ENCODE measurements at regions not wholly inside any gene's neighbourhood (a gene's known extent, or its start where the extent isn't known, plus 50 kb on each side); places are given as distances from the start of the nearest gene placed in this dataset.

- TF ChIP-seq CTCF (conservative IDR thresholded peaks at IDR 0.05; ENCODE audit: low read length) (no peak), EZH2phosphoT487 (IDR thresholded peaks at IDR 0.05; ENCODE audit: borderline replicate concordance, low read depth, low read length) (no peak)
- Histone ChIP-seq H4K20me1 (ENCODE audit: insufficient read depth, low read length) (no peaks in the 10 kb centered on the region), H3K9me3 (ENCODE audit: low read length) (no peaks in the 10 kb centered on the region), H2AFZ (ENCODE audit: low read length) (no peak overlapping the region), H3K4me2 (ENCODE audit: low read length) (no peak overlapping the region), H3K9me2 (ENCODE audit: insufficient read depth, low read length) (no peaks in the 10 kb centered on the region), H3K4me3 (ENCODE audit: low read depth, low read length, poor library complexity, severe bottlenecking) (no peak overlapping the region), H3K4me1 (ENCODE audit: insufficient read depth, low read length, poor library complexity, severe bottlenecking) (no peaks in the 10 kb centered on the region), H3K27ac (ENCODE audit: low read depth, low read length, poor library complexity, severe bottlenecking) (no peak overlapping the region), H3K79me2 (ENCODE audit: insufficient read depth, low read depth, low read length) (no peaks in the 10 kb centered on the region), H3K36me3 (ENCODE audit: insufficient read depth, low read length) (no peaks in the 10 kb centered on the region)
- POLR2A ChIA-PET, result no interaction called here
- no peak for DNase-seq (ENCODE audit: low spot score)
- BruUV-seq (replicated peaks), result no TSS peak
- CTCF ChIA-PET (ENCODE audit: unreplicated experiment), result no interaction called here
- intact Hi-C loops (cut with micrococcal nuclease; ENCODE audit: unreplicated experiment), result no loop called here
Observed at GRCh38 chr13:105599477-105600037, 935.9 kb downstream of the EFNB2 start.

- CTCF ChIA-PET (ENCODE audit: unreplicated experiment), result no interaction called here
- Histone ChIP-seq H3K36me3 (ENCODE audit: insufficient read depth, low read length) (no peaks in the 10 kb centered on the region), H3K4me2 (ENCODE audit: low read length) (no peak overlapping the region), H4K20me1 (ENCODE audit: insufficient read depth, low read length) (no peaks in the 10 kb centered on the region), H3K79me2 (ENCODE audit: insufficient read depth, low read depth, low read length) (no peaks in the 10 kb centered on the region), H3K4me3 (ENCODE audit: low read depth, low read length, poor library complexity, severe bottlenecking) (no peak overlapping the region), H3K9me3 (ENCODE audit: low read length) (no peaks in the 10 kb centered on the region), H3K9me2 (ENCODE audit: insufficient read depth, low read length) (no peaks in the 10 kb centered on the region), H3K4me1 (ENCODE audit: insufficient read depth, low read length, poor library complexity, severe bottlenecking) (no peaks in the 10 kb centered on the region), H2AFZ (ENCODE audit: low read length) (no peak overlapping the region), H3K27ac (ENCODE audit: low read depth, low read length, poor library complexity, severe bottlenecking) (no peak overlapping the region)
- DNase-seq (ENCODE audit: low spot score), result no peak
- intact Hi-C loops (cut with micrococcal nuclease; ENCODE audit: unreplicated experiment), result no loop called here
- TF ChIP-seq CTCF (conservative IDR thresholded peaks at IDR 0.05; ENCODE audit: low read length), result no peak
- TF ChIP-seq EZH2phosphoT487 (IDR thresholded peaks at IDR 0.05; ENCODE audit: borderline replicate concordance, low read depth, low read length), result no peak
- POLR2A ChIA-PET, result no interaction called here
- no TSS peak for BruUV-seq (replicated peaks)
Observed at GRCh38 chr13:105598529-105598928, 936.9 kb downstream of the EFNB2 start.

GRCh38 chr13:105597573-105597972 is 937.9 kb downstream of the EFNB2 start:
- CTCF ChIA-PET (ENCODE audit: unreplicated experiment), result no interaction called here
- Histone ChIP-seq H3K9me2 (ENCODE audit: insufficient read depth, low read length) (no peaks in the 10 kb centered on the region), H3K4me2 (ENCODE audit: low read length) (no peak overlapping the region), H3K4me1 (ENCODE audit: insufficient read depth, low read length, poor library complexity, severe bottlenecking) (no peaks in the 10 kb centered on the region), H3K36me3 (ENCODE audit: insufficient read depth, low read length) (no peaks in the 10 kb centered on the region), H3K79me2 (ENCODE audit: insufficient read depth, low read depth, low read length) (no peaks in the 10 kb centered on the region), H3K4me3 (ENCODE audit: low read depth, low read length, poor library complexity, severe bottlenecking) (no peak overlapping the region), H3K9me3 (ENCODE audit: low read length) (no peaks in the 10 kb centered on the region), H2AFZ (ENCODE audit: low read length) (no peak overlapping the region), H3K27ac (ENCODE audit: low read depth, low read length, poor library complexity, severe bottlenecking) (no peak overlapping the region), H4K20me1 (ENCODE audit: insufficient read depth, low read length) (no peaks in the 10 kb centered on the region)
- intact Hi-C loops (cut with micrococcal nuclease; ENCODE audit: unreplicated experiment), result no loop called here
- TF ChIP-seq CTCF (conservative IDR thresholded peaks at IDR 0.05; ENCODE audit: low read length) (no peak), EZH2phosphoT487 (IDR thresholded peaks at IDR 0.05; ENCODE audit: borderline replicate concordance, low read depth, low read length) (no peak)
- no TSS peak for BruUV-seq (replicated peaks)
- POLR2A ChIA-PET, result interaction anchor here (0.5 kb wide), 1 partner anchor 419 kb away, joined by 4 read pairs; no protein-coding TSS in a partner anchor
- DNase-seq (ENCODE audit: low spot score), result no peak

Data from OCI-LY7 (cell line).